B cell (primary cell): ENCODE measurements at regions not wholly inside any gene's neighbourhood (a gene's known extent, or its start where the extent isn't known, plus 50 kb on each side); places are given as distances from the start of the nearest gene placed in this dataset.

ENCODE experiments used
- EZH2 ChIP-seq: IDR thresholded peaks from 2 replicates; pipeline ENCODE4 v1.6.1; 2012; ENCODE audit warnings: borderline replicate concordance, low read depth, mild to moderate bottlenecking, moderate library complexity, low read length; ENCODE audit not compliant: insufficient read depth, poor library complexity, severe bottlenecking
- TF ChIP-seq, protein P1 (sequence below): fragments of 200-600 bp; IDR thresholded peaks from one replicate; pipeline ENCODE4 v1.8.0; 2022; ENCODE audit warnings: antibody characterized with exemption, mild to moderate bottlenecking

DNA sequence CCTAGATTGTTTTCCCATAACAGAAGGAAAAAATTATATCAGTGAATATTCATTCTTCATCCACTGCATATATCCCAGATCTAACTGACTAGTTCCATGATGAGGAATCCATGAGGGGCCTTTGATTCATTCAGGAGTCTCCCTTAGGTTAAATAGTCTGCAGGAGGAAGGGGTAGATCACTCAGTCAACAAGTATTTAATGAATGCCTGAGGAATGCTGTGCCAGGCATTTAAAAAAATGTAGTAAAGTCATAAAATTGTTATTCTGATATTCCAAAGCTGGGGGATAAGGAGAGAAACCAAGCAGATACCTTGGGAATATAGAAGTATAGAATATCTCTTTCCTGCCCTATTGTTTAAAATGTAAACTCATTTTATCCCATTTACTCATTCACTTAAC lies 216.2 kb upstream of the CAND1 start:
- no peak for TF ChIP-seq EZH2
- TF ChIP-seq, protein P1, sequence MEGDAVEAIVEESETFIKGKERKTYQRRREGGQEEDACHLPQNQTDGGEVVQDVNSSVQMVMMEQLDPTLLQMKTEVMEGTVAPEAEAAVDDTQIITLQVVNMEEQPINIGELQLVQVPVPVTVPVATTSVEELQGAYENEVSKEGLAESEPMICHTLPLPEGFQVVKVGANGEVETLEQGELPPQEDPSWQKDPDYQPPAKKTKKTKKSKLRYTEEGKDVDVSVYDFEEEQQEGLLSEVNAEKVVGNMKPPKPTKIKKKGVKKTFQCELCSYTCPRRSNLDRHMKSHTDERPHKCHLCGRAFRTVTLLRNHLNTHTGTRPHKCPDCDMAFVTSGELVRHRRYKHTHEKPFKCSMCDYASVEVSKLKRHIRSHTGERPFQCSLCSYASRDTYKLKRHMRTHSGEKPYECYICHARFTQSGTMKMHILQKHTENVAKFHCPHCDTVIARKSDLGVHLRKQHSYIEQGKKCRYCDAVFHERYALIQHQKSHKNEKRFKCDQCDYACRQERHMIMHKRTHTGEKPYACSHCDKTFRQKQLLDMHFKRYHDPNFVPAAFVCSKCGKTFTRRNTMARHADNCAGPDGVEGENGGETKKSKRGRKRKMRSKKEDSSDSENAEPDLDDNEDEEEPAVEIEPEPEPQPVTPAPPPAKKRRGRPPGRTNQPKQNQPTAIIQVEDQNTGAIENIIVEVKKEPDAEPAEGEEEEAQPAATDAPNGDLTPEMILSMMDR = no peak
